K562 (cell line): ENCODE measurements at regions not wholly inside any gene's neighbourhood (a gene's known extent, or its start where the extent isn't known, plus 50 kb on each side); places are given as distances from the start of the nearest gene placed in this dataset.

Experiments
- ATAC-seq: fragments of 200-7000 bp; cut with Tn5 transposase; 3 replicates; pipeline ENCODE4 v1.9.1; 2020; ENCODE audit warnings: moderate library complexity
- BruUV-seq: library from RNA; stranded (reverse); fragments of 400-500 nt; replicated peaks from 2 replicates; lab custom pipeline; 2021; lab: Mats Ljungman, UMichigan
- CTCF ChIA-PET: fragments of 300-600 bp; formaldehyde crosslinking; extraction: SDS; loops from one replicate; lab custom pipeline; 2021; ENCODE audit warnings: low intra/inter-chr PET ratio; lab: Yijun Ruan, JAX
- POLR2A ChIA-PET: fragments of 300-600, 350-650 bp; sonication (Branson Sonifier 250); formaldehyde crosslinking; extraction: SDS; loops from one replicate; lab custom pipeline; 2021; ENCODE audit warnings: antibody characterized with exemption, inconsistent platforms; lab: Yijun Ruan, JAX
- DNase-seq, 4 experiments: peaks; one replicate each; pipeline versions ENCODE4 v3.0.0 to v3.0.0-alpha.2; 2011 to 2018; ENCODE audit warnings: low spot score in 3 of 4, mixed read lengths in 3 of 4; ENCODE audit errors: extremely low read depth in 1 of 4
- FAIRE-seq: peaks from 2 replicates; lab custom pipeline; 2011; peaks lifted over from hg19 to GRCh38; lab: Jason Lieb, UNC
- H2AFZ ChIP-seq: 2 replicates; pipeline ENCODE4 v1.6.0; 2011; ENCODE audit warnings: low read depth, low read length, control low read depth, inconsistent platforms
- H3K27ac ChIP-seq: fragments of 200-600 bp; 3 replicates; pipeline ENCODE4 v1.8.0; 2011; ENCODE audit warnings: low read depth, mild to moderate bottlenecking, control low read depth, inconsistent platforms, low read length, moderate library complexity, mixed read lengths; ENCODE audit errors: extremely low read depth
- H3K27me3 ChIP-seq, 2 experiments: fragments of 300-600 bp in 1 of 2; 2 replicates in 1 of 2; 3 replicates in 1 of 2; pipeline versions ENCODE4 v1.6.0 to v1.8.0; 2011; ENCODE audit warnings: inconsistent platforms in 2 of 2, low read length in 2 of 2, mild to moderate bottlenecking in 1 of 2, mixed read lengths in 1 of 2, moderate library complexity in 1 of 2; ENCODE audit not compliant: control insufficient read depth in 2 of 2, insufficient read depth in 2 of 2
- H3K36me3 ChIP-seq: fragments of 300-600 bp; 3 replicates; pipeline ENCODE4 v1.8.0; 2011; ENCODE audit warnings: mild to moderate bottlenecking, low read length, inconsistent platforms; ENCODE audit not compliant: control insufficient read depth, insufficient read depth
- H3K4me1 ChIP-seq, 2 experiments: fragments of 200-600 bp in 1 of 2; replicated peaks in 1 of 2; 2 replicates in 1 of 2; 3 replicates in 1 of 2; pipeline versions ENCODE4 v1.5.1 to v1.8.0; 2011; ENCODE audit warnings: inconsistent platforms in 2 of 2, low read length in 2 of 2, mild to moderate bottlenecking in 1 of 2, mixed read lengths in 1 of 2, moderate library complexity in 1 of 2; ENCODE audit not compliant: control insufficient read depth in 2 of 2, insufficient read depth in 2 of 2
- H3K4me2 ChIP-seq: 2 replicates; pipeline ENCODE4 v1.6.1; 2011; ENCODE audit warnings: low read length, control low read depth, inconsistent platforms, mixed read lengths; ENCODE audit not compliant: insufficient read depth
- H3K4me3 ChIP-seq: fragments of 200-600 bp; sonication (generic), shearing (Covaris generic); 2 replicates; pipeline ENCODE4 v1.5.1; 2016; ENCODE audit warnings: control low read depth, inconsistent platforms
- H3K79me2 ChIP-seq: fragments of 200-600 bp; 3 replicates; pipeline ENCODE4 v1.8.0; 2011; ENCODE audit warnings: low read length, inconsistent platforms; ENCODE audit not compliant: control insufficient read depth, insufficient read depth
- H3K9ac ChIP-seq, 2 experiments: 2 replicates each; pipeline versions ENCODE4 v1.6.0 to v1.6.1; 2011; ENCODE audit warnings: low read depth in 2 of 2, low read length in 2 of 2, control low read depth in 1 of 2, inconsistent platforms in 1 of 2, mild to moderate bottlenecking in 1 of 2, mixed read lengths in 1 of 2; ENCODE audit not compliant: insufficient read depth in 1 of 2
- H3K9me1 ChIP-seq: one replicate; pipeline ENCODE4 v1.6.0; 2011; ENCODE audit warnings: inconsistent platforms, mild to moderate bottlenecking, low read length, moderate library complexity; ENCODE audit not compliant: control insufficient read depth, insufficient read depth
- H3K9me3 ChIP-seq: replicated peaks from 2 replicates; pipeline ENCODE4 v1.5.1; 2011; ENCODE audit warnings: low read depth, low read length, inconsistent platforms; ENCODE audit not compliant: control insufficient read depth, insufficient read depth
- H4K20me1 ChIP-seq: replicated peaks from 2 replicates; pipeline ENCODE4 v1.6.1; 2011; ENCODE audit warnings: low read length, inconsistent platforms, mixed read lengths; ENCODE audit not compliant: control insufficient read depth, insufficient read depth
- CBX1 ChIP-seq: sonication (generic); IDR thresholded peaks from 2 replicates; pipeline ENCODE4 v1.6.1; 2016; ENCODE audit warnings: antibody characterized with exemption, low read depth, mild to moderate bottlenecking
- CBX8 ChIP-seq: fragments of 200-600 bp; sonication (generic); IDR thresholded peaks from 2 replicates; pipeline ENCODE4 v1.6.1; 2012; ENCODE audit warnings: borderline replicate concordance, mixed run types, low read depth, mild to moderate bottlenecking, moderate library complexity, mixed read lengths, low read length, control low read depth, inconsistent platforms; ENCODE audit not compliant: poor library complexity, severe bottlenecking; ENCODE audit errors: extremely low read depth
- EGR1 ChIP-seq: fragments of 450-650 bp; conservative IDR thresholded peaks from 2 replicates; pipeline ENCODE4 v1.6.1; 2017; ENCODE audit warnings: mild to moderate bottlenecking
- JUND ChIP-seq, 2 experiments: IDR thresholded peaks; 2 replicates in 1 of 2; 3 replicates in 1 of 2; pipeline ENCODE4 v1.6.1; 2011; ENCODE audit warnings: borderline replicate concordance in 2 of 2, low read depth in 2 of 2, low read length in 2 of 2, improper control_type of control experiment in 1 of 2, missing biosample characterization in 1 of 2, missing genetic modification characterization in 1 of 2, missing genetic modification reagents in 1 of 2
- MAZ ChIP-seq, 2 experiments: fragments of 450-650 bp in 1 of 2; sonication (generic) in 1 of 2; formaldehyde crosslinking; IDR thresholded peaks in 1 of 2; conservative IDR thresholded peaks in 1 of 2; 2 replicates each; pipeline versions ENCODE4 v1.4.0 to v1.5.0; 2020; ENCODE audit warnings: mild to moderate bottlenecking in 1 of 2, missing genetic modification reagents in 1 of 2
- MYBL2 ChIP-seq, 2 experiments: fragments of 450-650 bp in 1 of 2; sonication (generic) in 1 of 2; formaldehyde crosslinking in 1 of 2; IDR thresholded peaks; 2 replicates each; pipeline versions ENCODE4 v1.6.1 to v1.8.1; 2017 to 2022; ENCODE audit warnings: borderline replicate concordance in 1 of 2, inconsistent platforms in 1 of 2, low read depth in 1 of 2, mild to moderate bottlenecking in 1 of 2, missing genetic modification reagents in 1 of 2, moderate library complexity in 1 of 2
- NFE2 ChIP-seq: IDR thresholded peaks from 2 replicates; pipeline ENCODE4 v1.6.1; 2014; ENCODE audit warnings: antibody characterized with exemption, low read depth
- NFE2L1 ChIP-seq: fragments of 450-650 bp; IDR thresholded peaks from 2 replicates; pipeline ENCODE4 v1.6.1; 2016; ENCODE audit warnings: missing genetic modification characterization, low read depth, mild to moderate bottlenecking, missing compliant biosample characterization, moderate library complexity, borderline replicate concordance
- NFIC ChIP-seq: fragments of 450-650 bp; IDR thresholded peaks from 2 replicates; pipeline ENCODE4 v1.6.1; 2017; ENCODE audit warnings: mild to moderate bottlenecking, inconsistent platforms
- TFAM ChIP-seq: fragments of 250-450 bp; sonication (Bioruptor Pico); conservative IDR thresholded peaks from 2 replicates; pipeline ENCODE4 v1.5.0; 2021; ENCODE audit warnings: mild to moderate bottlenecking, moderate library complexity
- THAP7 ChIP-seq: fragments of 250-450 bp; sonication (Bioruptor Pico); IDR thresholded peaks from 2 replicates; pipeline ENCODE4 v1.5.0; 2021
- YBX1 ChIP-seq: fragments of 450-650 bp; IDR thresholded peaks from 2 replicates; pipeline ENCODE4 v1.7.1; 2016; ENCODE audit warnings: mild to moderate bottlenecking
- ZNF551 ChIP-seq: fragments of 250-450 bp; sonication (Bioruptor Pico); IDR thresholded peaks from 2 replicates; pipeline ENCODE4 v1.5.0; 2021; ENCODE audit warnings: mild to moderate bottlenecking, moderate library complexity
- ZNF589 ChIP-seq: fragments of 200-800 bp; sonication (Bioruptor generic); IDR thresholded peaks from 2 replicates; pipeline ENCODE4 v1.6.1; 2016; ENCODE audit warnings: low read depth, missing genetic modification characterization, missing compliant biosample characterization
- WGBS: fragments of 100-300 bp; shearing (Covaris generic); methylation state at CpG from one replicate; pipeline ENCODE4 v1.1.6; 2016; ENCODE audit warnings: low coverage, mixed read lengths; ENCODE audit not compliant: insufficient coverage; ENCODE audit errors: missing lambda C conversion rate; 5-methylcytosine and 5-hydroxymethylcytosine counted together
- in situ Hi-C: fragments of 300-500 bp; cut with MboI; formaldehyde crosslinking; loops from 4 replicates; pipeline ENCODE4 v1.15.0; 2018; ENCODE audit warnings: inconsistent platforms, mixed read lengths
- intact Hi-C: fragments of 100-400 bp; cut with micrococcal nuclease; formaldehyde crosslinking; loops from 2 replicates; pipeline ENCODE4 v1.14.2; 2022

GRCh38 chr4:31130930-31131329 is 410.8 kb downstream of the PCDH7 start:
- DNase-seq = no peak
- FAIRE-seq = no peak
- H3K9me3 ChIP-seq = no peaks in the 10 kb centered on the region
- no peak overlapping the region for H3K27ac ChIP-seq
- no peak overlapping the region for H2AFZ ChIP-seq
- ChIA-PET POLR2A (no interaction called here), CTCF (no interaction called here)
- no peaks in the 10 kb centered on the region for H3K27me3 ChIP-seq
- no peaks in the 10 kb centered on the region for H3K36me3 ChIP-seq
- H3K4me3 ChIP-seq = no peak overlapping the region
- TF ChIP-seq ZNF551 (CRISPR knock-in tag) (no peak), MYBL2 (IDR thresholded peaks at IDR 0.05; ENCODE audit: low read depth) (no peak), MYBL2 (CRISPR knock-in tag; IDR thresholded peaks at IDR 0.05; ENCODE audit: borderline replicate concordance) (no peak), ZNF589 (CRISPR knock-in tag) (no peak), MAZ (CRISPR knock-in tag; conservative IDR thresholded peaks at IDR 0.05 in 1 of 2, IDR thresholded peaks at IDR 0.05 in 1 of 2) (no peak)
- no peak for ATAC-seq
- in situ Hi-C loops (no loop called here), intact Hi-C loops (no loop called here)
- no peaks in the 10 kb centered on the region for H3K9me1 ChIP-seq
- BruUV-seq = no TSS peak
- no peak overlapping the region for H3K9ac ChIP-seq
- no peaks in the 10 kb centered on the region for H3K79me2 ChIP-seq
- H4K20me1 ChIP-seq = no peaks in the 10 kb centered on the region
- H3K4me1 ChIP-seq = no peaks in the 10 kb centered on the region
- 0% methylated on average over 3 of the region's 3 CpGs for WGBS
- no peak overlapping the region for H3K4me2 ChIP-seq

DNA sequence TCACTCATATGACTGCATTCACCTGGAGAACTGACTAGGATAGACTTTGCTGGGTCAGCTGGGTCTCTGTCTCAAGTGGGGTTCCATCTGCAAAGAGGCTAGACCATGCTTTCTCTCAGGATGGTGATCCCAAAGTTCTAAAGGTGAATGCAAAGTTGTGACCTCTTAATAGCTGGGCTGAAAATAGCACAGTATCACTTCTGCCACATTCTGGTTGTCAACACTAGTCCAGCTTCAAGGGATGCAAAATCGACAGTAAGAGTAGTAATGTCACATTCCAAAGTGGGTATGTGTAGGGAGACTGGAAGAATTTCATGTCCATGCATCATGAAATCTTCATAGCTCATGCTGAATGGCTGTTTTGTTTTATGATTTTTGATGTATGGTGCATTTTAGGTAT is 414.6 kb downstream of the PCDH7 start:
- Histone ChIP-seq H3K4me1 (no peaks in the 10 kb centered on the region), H3K36me3 (no peaks in the 10 kb centered on the region), H3K27ac (no peak overlapping the region), H2AFZ (no peak overlapping the region), H4K20me1 (no peaks in the 10 kb centered on the region), H3K9ac (no peak overlapping the region), H3K9me1 (no peaks in the 10 kb centered on the region), H3K4me2 (no peak overlapping the region), H3K79me2 (no peaks in the 10 kb centered on the region), H3K27me3 (no peaks in the 10 kb centered on the region), H3K9me3 (no peaks in the 10 kb centered on the region), H3K4me3 (no peak overlapping the region)
- CTCF ChIA-PET = no interaction called here
- in situ Hi-C loops = no loop called here
- POLR2A ChIA-PET = no interaction called here
- ATAC-seq = no peak
- BruUV-seq = no TSS peak
- 0% methylated on average over 1 of the region's 1 CpG for WGBS
- intact Hi-C loops = no loop called here
- DNase-seq = no peak
- FAIRE-seq = no peak
- TF ChIP-seq TFAM = no peak
- no peak for TF ChIP-seq ZNF551 (CRISPR knock-in tag)
- TF ChIP-seq JUND (IDR thresholded peaks at IDR 0.05; ENCODE audit: borderline replicate concordance, low read depth, low read length) = no peak
- TF ChIP-seq JUND (tag; IDR thresholded peaks at IDR 0.05; ENCODE audit: borderline replicate concordance, low read depth, low read length) = no peak
- no peak for TF ChIP-seq NFE2L1 (tag)
- TF ChIP-seq YBX1 = no peak
- TF ChIP-seq NFE2 = no peak
- TF ChIP-seq EGR1 = no peak
- TF ChIP-seq CBX1 = no peak
- no peak for TF ChIP-seq CBX8
- no peak for TF ChIP-seq NFIC
- TF ChIP-seq THAP7 (CRISPR knock-in tag) = no peak
